ENCODE measurements at regions not wholly inside any gene's neighbourhood (a gene's known extent, or its start where the extent isn't known, plus 50 kb on each side); places are given as distances from the start of the nearest gene placed in this dataset.

DNA sequence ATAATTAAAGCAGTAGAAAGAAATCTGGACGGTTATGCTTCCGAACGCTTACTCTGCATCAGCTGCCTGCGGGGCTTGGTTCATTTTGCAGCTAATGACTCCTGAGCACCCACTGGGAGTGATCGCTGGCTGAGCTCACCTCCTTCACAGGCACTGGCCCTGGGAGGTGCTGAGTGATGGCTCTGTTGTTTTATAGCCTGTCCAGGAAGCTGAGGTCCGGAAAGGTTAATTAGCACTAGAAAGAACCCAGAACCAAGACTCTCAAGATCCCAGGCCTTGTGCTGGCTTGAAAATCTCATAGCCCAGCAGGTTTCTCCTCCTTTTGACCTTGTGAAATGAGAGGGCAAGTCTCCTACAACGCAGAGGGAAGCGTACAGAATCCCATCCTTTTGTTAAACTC is 226.2 kb downstream of the AJAP1 start:
- Histone ChIP-seq H3K36me3 (ENCODE audit: low read depth, missing control alignments) (no peaks in the 10 kb centered on the region), H3K9me3 (no peaks in the 10 kb centered on the region), H3K4me3 (no peak overlapping the region), H3K27me3 (no peaks in the 10 kb centered on the region), H3K4me1 (no peaks in the 10 kb centered on the region), H3K27ac (no peak overlapping the region)
- no peak for TF ChIP-seq CTCF (IDR thresholded peaks at IDR 0.05)
- no peak for TF ChIP-seq POLR2A (IDR thresholded peaks at IDR 0.05)
- no peak for DNase-seq
- 56 to 71% methylated on average over 8 of the region's 8 CpGs for WGBS, 2 donors
- intact Hi-C loops (cut with DNase I; ENCODE audit: low total_unique reads) = no loop called here

- Histone ChIP-seq H3K27me3 (no peaks in the 10 kb centered on the region), H3K4me3 (no peak overlapping the region), H3K9me3 (no peaks in the 10 kb centered on the region), H3K27ac (no peak overlapping the region), H3K4me1 (no peaks in the 10 kb centered on the region), H3K36me3 (ENCODE audit: low read depth, missing control alignments) (no peaks in the 10 kb centered on the region)
- WGBS, 2 donors = 78 to 84% methylated on average over 2 to 3 of the region's 3 CpGs
- DNase-seq = no peak
- intact Hi-C loops (cut with DNase I; ENCODE audit: low total_unique reads) = no loop called here
- TF ChIP-seq CTCF (IDR thresholded peaks at IDR 0.05) = no peak
- TF ChIP-seq POLR2A (IDR thresholded peaks at IDR 0.05) = no peak
Measured at GRCh38 chr1:4877426-4877825, 223.0 kb downstream of the AJAP1 start.

DNA sequence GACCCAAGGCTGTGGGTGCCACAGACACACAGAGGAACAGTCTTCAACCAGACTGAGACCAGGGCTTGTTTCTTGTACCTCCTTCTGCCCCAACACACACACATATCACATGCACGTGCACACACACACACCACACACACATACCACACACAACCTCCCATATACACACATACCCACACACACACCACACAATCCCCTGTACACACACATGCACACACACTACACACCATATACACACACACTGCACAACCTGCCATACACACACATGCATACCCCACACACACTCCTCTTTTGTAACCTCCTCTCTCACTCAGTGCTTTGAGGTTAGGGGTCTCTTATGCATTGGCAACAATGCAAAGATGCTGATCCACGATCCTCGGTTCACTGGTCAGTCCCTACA is 217.0 kb downstream of the AJAP1 start:
- intact Hi-C loops (cut with DNase I; ENCODE audit: low total_unique reads) = no loop called here
- H3K27ac ChIP-seq = no peak overlapping the region
- no peaks in the 10 kb centered on the region for H3K27me3 ChIP-seq
- no peaks in the 10 kb centered on the region for H3K36me3 ChIP-seq (ENCODE audit: low read depth, missing control alignments)
- H3K9me3 ChIP-seq = no peaks in the 10 kb centered on the region
- H3K4me3 ChIP-seq = no peak overlapping the region
- DNase-seq = no peak
- no peak for TF ChIP-seq POLR2A (IDR thresholded peaks at IDR 0.05)
- 88 to 91% methylated on average over 3 of the region's 3 CpGs for WGBS, 2 donors
- no peaks in the 10 kb centered on the region for H3K4me1 ChIP-seq

- H3K27ac ChIP-seq = no peak overlapping the region
- H3K4me1 ChIP-seq = no peaks in the 10 kb centered on the region
- WGBS, 2 donors = 76 to 87% methylated on average over 2 of the region's 2 CpGs
- H3K27me3 ChIP-seq = no peaks in the 10 kb centered on the region
- intact Hi-C loops (cut with DNase I; ENCODE audit: low total_unique reads) = no loop called here
- no peak overlapping the region for H3K4me3 ChIP-seq
- H3K36me3 ChIP-seq (ENCODE audit: low read depth, missing control alignments) = no peaks in the 10 kb centered on the region
- H3K9me3 ChIP-seq = no peaks in the 10 kb centered on the region
- no peak for DNase-seq
- TF ChIP-seq CTCF (IDR thresholded peaks at IDR 0.05) (no peak), POLR2A (IDR thresholded peaks at IDR 0.05) (no peak)
Measured at GRCh38 chr1:4868521-4868920, 214.1 kb downstream of the AJAP1 start.

GRCh38 chr1:4856396-4856795 is 202.0 kb downstream of the AJAP1 start:
- Histone ChIP-seq H3K9me3 (no peaks in the 10 kb centered on the region), H3K36me3 (ENCODE audit: low read depth, missing control alignments) (no peaks in the 10 kb centered on the region), H3K27me3 (no peaks in the 10 kb centered on the region), H3K4me3 (no peak overlapping the region), H3K4me1 (no peaks in the 10 kb centered on the region), H3K27ac (no peak overlapping the region)
- intact Hi-C loops (cut with DNase I; ENCODE audit: low total_unique reads) = no loop called here
- DNase-seq = no peak
- WGBS, 2 donors = 85% methylated on average over 3 of the region's 3 CpGs
- no peak for TF ChIP-seq POLR2A (IDR thresholded peaks at IDR 0.05)
- no peak for TF ChIP-seq CTCF (IDR thresholded peaks at IDR 0.05)
